Stimulated activated CD8-positive, alpha-beta memory T cell treated with anti-CD3 and anti-CD28 coated beads, Interleukin-2, amount 100 ng/mL, for 48 hours (primary cell): ENCODE measurements at regions not wholly inside any gene's neighbourhood (a gene's known extent, or its start where the extent isn't known, plus 50 kb on each side); places are given as distances from the start of the nearest gene placed in this dataset.
"Not testable (repeated sequence)": the region's sequence is repeated elsewhere in the genome, so short reads cannot be mapped to it uniquely, and the experiment has no call there.

Experiments used
- DNase-seq, 2 donors: peaks; one replicate each; pipeline ENCODE4 v3.0.0-alpha.2; 2020; ENCODE audit warnings: low read depth in 2 of 2

DNA sequence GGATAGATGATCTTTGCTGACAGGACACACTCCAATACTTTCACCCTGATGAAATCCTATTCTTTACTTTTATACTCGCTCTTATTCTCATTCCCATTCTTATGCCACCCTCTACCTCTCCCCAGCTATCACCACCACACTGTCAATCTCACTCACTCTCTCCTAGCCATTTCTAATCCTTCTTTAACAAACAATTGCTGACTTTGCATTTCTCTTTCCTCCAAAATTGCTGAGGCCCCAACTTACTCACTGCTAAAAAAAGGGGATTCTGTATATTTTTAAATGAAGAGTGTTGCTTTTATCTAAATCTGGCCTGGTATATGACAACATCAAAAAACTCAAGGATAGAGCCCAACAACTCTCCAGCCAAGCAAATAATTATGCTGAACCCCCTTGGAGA lies 515.4 kb downstream of the MATN1 start:
- not testable (repeated sequence) for DNase-seq

DNA sequence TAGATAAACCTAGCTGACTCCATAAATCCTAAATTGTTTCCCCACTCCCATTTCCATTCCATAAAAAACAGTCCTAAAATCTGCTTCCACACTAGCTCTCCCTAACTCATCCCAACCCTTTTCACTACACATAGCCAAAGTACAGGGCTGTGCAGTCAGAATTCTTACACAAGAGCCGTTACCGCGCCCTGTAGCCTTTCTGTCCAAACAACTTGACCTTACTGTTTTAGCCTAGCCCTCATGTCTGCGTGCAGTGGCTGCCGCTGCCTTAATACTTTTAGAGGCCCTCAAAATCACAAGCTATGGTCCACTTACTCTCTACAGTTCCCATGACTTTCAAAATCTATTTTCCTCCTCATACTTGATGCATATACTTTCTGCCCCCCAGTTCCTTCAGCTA lies 516.8 kb downstream of the MATN1 start:
- not testable (repeated sequence) for DNase-seq

DNA sequence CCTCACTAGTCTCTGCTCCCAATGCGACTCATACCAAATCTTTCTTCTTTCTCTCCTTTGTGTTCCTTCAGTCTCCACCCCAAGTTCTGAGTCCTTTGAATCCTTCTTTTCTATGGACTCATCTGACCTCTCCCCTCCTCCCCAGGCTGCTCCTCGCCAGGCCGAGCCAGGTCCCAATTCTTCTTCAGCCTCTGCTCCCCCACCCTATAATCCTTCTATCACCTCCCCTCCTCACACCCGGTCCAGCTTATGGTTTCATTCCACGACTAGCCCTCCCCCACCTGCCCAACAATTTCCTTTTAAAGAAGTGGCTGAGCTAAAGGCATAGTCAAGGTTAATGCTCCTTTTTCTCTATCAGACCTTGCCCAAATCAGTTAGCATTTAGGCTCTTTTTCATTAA lies 518.5 kb downstream of the MATN1 start:
- not testable (repeated sequence) for DNase-seq

DNA sequence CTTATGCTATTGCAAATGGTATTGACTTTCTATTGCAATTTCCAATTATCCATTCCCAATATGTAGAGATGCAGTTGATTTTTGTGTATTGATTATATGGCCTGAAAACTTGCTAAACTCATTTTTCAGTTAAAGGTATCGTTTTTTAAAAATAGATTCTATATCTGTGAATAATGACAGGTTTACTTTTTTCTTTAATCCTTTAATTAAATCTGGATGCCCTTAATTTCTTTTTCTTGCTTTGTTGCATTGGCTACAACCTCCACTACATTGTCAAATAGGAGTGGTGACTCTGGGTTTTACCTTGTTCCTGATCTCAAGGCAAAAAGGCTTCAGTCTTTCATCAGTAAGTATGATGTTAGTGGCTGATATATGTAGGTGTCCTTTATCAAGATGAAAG lies 522.4 kb downstream of the MATN1 start:
- DNase-seq = no peak

- no peak for DNase-seq
Measured at GRCh38 chr1:30200161-30200560, 523.2 kb downstream of the MATN1 start.

- DNase-seq = no peak
Measured at GRCh38 chr1:30199563-30199962, 523.8 kb downstream of the MATN1 start.

DNA sequence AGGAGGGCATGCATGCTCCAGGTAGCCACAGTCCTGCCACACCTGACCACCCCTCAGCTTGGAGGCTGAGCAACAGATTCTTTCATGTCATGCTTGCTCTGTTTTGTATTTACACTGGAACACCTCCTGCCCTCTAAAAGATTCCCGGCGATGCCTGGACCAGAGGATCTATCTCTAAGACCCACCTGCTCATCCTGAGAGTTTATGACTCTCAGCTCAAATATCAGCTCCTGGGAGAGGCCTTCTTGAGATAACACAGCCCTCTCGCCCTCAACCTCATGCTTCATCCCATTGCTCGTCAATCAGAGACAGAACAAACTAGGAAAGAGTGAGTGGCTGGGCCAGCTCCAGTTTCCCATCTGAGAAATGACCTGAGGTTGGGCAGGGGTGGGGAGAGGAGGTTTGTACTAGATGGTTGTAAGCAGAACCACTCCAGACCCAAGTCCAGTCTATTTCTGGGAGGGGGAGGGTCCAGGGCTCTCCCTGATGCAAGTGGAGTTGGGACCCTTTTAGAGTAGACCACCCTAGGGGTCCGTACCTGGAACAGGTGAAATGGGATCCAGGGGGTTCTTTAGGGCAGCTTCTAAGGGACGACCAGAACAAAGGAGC lies 524.5 kb downstream of the MATN1 start:
- DNase-seq = no peak

- no peak for DNase-seq
Measured at GRCh38 chr1:30198451-30198760, 525.0 kb downstream of the MATN1 start.

- no peak for DNase-seq
Measured at GRCh38 chr1:30197639-30198450, 525.5 kb downstream of the MATN1 start.

- DNase-seq = no peak
Measured at GRCh38 chr1:30196872-30197638, 526.3 kb downstream of the MATN1 start.

DNA sequence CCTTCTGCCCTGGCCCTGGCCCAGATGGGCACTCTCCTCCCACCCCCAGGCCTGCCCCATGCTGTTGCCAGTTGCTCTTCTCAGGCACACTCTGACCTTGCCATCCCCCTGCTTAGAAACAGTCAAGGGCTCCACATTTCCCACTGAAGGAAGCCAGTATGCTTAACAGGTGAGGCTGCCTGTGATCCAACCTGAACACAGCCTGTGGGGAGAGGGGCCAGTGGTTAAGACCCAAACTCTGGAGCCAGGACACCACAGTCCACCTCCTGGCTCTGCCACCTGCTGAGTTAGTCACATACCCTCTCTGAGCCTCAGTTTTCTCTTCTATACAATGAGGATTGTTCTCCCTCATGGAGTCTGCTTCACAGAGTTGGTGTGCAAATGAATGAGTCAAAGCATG lies 526.9 kb downstream of the MATN1 start:
- DNase-seq = no peak

GRCh38 chr1:30195424-30196134 lies 527.8 kb downstream of the MATN1 start:
- DNase-seq = no peak

- DNase-seq = no peak
Measured at GRCh38 chr1:30194741-30195423, 528.5 kb downstream of the MATN1 start.

GRCh38 chr1:30194046-30194619 lies 529.3 kb downstream of the MATN1 start:
- no peak for DNase-seq

DNA sequence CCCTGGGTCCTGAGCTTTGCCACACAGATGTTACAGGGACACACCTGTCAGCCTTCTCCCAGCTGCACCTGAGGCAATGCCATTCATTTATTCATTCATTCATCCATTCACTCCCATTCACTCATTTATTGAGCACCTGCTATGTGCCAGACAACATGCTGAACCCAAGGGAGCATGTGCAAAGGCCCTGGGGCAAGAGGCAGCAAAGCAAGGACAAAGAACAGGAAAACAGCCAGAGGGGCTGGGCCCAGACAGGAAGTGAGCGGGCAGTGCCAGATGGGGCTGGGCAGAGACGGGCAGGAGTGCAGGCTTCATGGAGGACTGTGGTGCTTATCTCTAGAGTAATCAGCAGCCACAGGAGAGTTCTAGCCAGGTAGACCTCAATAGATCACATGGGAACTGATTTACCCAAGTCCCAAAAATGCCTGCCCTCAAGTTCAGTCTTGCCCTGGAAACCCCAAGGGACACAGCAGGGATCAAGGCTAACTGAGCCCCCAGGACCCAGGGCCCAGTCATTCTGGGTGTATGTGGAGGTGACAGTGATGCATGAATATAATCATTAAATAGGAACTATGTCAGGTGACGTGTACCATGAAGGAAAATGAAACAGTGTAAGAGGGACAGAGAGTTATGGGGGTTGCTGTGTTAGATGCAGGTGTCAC lies 530.3 kb downstream of the MATN1 start:
- no peak for DNase-seq

DNA sequence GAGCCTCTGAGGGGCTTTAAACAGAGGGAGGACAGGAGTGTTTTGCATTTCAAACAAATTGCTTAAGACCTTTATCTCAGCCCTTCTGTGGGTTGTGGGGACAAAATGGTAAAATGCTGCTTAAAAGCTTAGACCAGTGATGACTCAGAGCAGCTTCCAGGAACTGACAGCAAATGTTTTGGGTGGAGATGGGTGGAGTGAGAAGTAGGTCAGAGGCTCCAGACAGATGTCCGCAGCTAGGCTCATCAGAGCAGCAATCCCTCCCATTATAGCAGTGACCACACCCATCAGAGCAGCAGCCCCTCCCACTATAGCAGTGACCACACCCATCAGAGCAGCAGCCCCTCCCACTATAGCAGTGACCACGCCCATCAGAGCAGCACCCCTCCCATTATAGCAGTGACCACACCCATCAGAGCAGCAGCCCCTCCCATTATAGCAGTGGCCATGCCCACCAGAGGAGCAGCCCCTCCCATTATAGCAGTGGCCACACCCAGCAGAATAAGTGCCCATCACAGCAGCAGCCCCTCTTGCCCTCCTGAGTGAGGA lies 532.2 kb downstream of the MATN1 start:
- DNase-seq = peak in 1 of 2 donors; percentile 10

- no peak for DNase-seq
Measured at GRCh38 chr1:30190511-30191153, 532.8 kb downstream of the MATN1 start.

GRCh38 chr1:30189818-30190500 lies 533.4 kb downstream of the MATN1 start:
- no peak for DNase-seq

DNA sequence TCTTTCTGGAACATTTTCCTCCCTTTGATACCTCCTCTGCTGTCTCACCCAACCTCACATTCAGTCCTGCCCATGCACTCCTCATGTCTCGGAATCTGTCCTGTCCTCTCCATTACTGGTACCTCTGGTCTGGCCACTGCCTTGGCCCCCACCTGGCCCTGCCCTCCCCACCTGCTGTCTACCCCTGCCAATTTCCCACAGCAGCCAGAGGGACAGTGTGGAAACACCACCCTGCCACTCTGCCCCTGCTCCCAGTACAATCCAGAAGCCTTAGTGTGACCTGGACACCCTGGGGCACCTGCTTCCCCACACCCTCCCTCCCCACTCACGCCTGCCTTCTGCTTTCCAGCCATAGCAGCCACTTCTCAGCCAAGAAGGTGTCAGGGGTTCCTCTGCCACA lies 534.4 kb downstream of the MATN1 start:
- no peak for DNase-seq
